ENCODE measurements at regions not wholly inside any gene's neighbourhood (a gene's known extent, or its start where the extent isn't known, plus 50 kb on each side); places are given as distances from the start of the nearest gene placed in this dataset.

DNA sequence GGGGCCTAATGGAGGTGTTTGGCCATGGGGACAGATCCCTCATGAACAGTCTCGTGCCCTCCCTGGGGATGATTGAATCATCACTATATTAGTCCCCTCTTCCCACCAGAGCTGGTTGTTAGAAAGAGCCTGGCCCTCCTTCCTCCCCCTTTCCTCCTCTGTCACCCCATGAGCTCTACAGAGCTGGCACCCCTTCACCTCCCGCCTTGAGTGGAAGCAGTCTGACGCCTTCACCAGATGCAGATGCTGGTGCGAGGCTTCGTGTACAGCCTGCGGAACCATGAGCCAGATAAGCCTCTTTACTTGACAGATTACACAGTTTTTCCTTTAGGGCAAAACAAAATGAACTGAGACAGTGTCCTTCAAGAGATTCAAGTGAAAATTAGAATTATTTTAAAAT lies 74.4 kb upstream of the RIPOR2 start:
- TF ChIP-seq EZH2phosphoT487 (IDR thresholded peaks at IDR 0.05; ENCODE audit: borderline replicate concordance, low read length), result no peak
- TF ChIP-seq, protein P1, sequence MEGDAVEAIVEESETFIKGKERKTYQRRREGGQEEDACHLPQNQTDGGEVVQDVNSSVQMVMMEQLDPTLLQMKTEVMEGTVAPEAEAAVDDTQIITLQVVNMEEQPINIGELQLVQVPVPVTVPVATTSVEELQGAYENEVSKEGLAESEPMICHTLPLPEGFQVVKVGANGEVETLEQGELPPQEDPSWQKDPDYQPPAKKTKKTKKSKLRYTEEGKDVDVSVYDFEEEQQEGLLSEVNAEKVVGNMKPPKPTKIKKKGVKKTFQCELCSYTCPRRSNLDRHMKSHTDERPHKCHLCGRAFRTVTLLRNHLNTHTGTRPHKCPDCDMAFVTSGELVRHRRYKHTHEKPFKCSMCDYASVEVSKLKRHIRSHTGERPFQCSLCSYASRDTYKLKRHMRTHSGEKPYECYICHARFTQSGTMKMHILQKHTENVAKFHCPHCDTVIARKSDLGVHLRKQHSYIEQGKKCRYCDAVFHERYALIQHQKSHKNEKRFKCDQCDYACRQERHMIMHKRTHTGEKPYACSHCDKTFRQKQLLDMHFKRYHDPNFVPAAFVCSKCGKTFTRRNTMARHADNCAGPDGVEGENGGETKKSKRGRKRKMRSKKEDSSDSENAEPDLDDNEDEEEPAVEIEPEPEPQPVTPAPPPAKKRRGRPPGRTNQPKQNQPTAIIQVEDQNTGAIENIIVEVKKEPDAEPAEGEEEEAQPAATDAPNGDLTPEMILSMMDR (IDR thresholded peaks at IDR 0.05; ENCODE audit: low read depth, low read length, poor library complexity, severe bottlenecking), result no peak

Data from DOHH2 (cell line).